Thymus (tissue), 11 donors: ENCODE measurements at regions not wholly inside any gene's neighbourhood (a gene's known extent, or its start where the extent isn't known, plus 50 kb on each side); places are given as distances from the start of the nearest gene placed in this dataset.

Source experiments
- DNase-seq, 9 donors: peaks; one replicate each; pipeline ENCODE4 v3.0.0-alpha.2; 2013; ENCODE audit warnings: low spot score in 9 of 9, low read depth in 6 of 9, missing footprints in 1 of 9
- H3K27ac ChIP-seq, 2 donors: one replicate each; pipeline ENCODE4 v1.5.1; 2013; ENCODE audit warnings: control low read depth in 1 of 2, low read depth in 1 of 2, low read length in 1 of 2, mild to moderate bottlenecking in 1 of 2, moderate library complexity in 1 of 2
- H3K27me3 ChIP-seq, 2 donors: one replicate each; pipeline ENCODE4 v1.5.1; 2013; ENCODE audit warnings: low read length in 1 of 2; ENCODE audit not compliant: control insufficient read depth in 2 of 2, insufficient read depth in 1 of 2
- H3K36me3 ChIP-seq, 2 donors: one replicate each; pipeline ENCODE4 v1.5.1; 2013; ENCODE audit warnings: low read length in 1 of 2, mild to moderate bottlenecking in 1 of 2, moderate library complexity in 1 of 2; ENCODE audit not compliant: control insufficient read depth in 2 of 2, insufficient read depth in 2 of 2
- H3K4me1 ChIP-seq, 2 donors: one replicate each; pipeline ENCODE4 v1.5.1; 2013; ENCODE audit warnings: low read length in 2 of 2; ENCODE audit not compliant: control insufficient read depth in 2 of 2, insufficient read depth in 2 of 2
- H3K4me3 ChIP-seq, 2 donors: one replicate each; pipeline ENCODE4 v1.5.1; 2013; ENCODE audit warnings: low read length in 2 of 2, control low read depth in 1 of 2, mild to moderate bottlenecking in 1 of 2
- H3K9me3 ChIP-seq, 2 donors: one replicate each; pipeline ENCODE4 v1.5.1; 2013; ENCODE audit warnings: low read length in 1 of 2, mild to moderate bottlenecking in 1 of 2; ENCODE audit not compliant: control insufficient read depth in 2 of 2, insufficient read depth in 1 of 2
- WGBS: extraction: QIAGEN DNeasy Blood & Tissue Kit; methylation state at CpG from one replicate; pipeline ENCODE4 v1.1.7; 2013; 5-methylcytosine and 5-hydroxymethylcytosine counted together
- donor health status: healthy.

DNA sequence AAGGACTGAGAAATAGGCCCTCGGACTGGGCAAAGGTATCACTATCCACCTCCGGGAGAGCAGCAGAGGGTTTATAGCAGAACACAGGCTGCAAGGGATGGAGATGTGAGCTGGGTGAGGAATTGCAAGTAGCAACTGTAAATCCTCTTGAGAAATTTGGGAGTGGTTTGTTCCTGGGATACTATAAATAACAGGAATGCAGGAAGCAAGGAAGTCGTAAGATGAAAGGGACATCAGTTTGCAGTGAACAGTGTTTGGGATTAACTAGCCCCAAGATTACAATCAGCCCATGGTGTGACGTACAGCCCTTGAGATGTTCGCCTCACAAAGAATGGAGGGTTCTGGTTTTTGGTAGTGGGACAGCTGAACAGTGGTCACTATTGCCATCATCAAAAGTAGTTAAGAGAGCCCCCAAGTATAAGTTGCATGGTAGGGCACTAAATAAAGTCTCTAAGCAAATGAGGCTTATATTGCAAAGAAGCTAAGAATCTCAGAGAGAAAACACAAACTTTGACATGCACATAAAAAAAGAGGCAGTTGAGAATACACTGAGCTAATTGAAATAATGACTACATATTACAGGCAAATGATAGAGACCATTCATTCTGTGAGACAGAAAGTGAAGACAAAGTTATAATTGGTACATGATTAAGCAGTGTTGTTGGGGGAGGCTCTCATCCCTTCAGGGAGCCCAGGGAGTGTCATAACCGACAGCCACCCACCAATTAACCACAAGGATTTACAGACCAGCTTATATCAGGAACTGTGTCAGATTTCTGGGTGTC is 362.5 kb upstream of the ACVR2A start:
- no peaks in the 10 kb centered on the region for H3K27me3 ChIP-seq
- no peak overlapping the region for H3K27ac ChIP-seq
- no peaks in the 10 kb centered on the region for H3K4me1 ChIP-seq
- H3K9me3 ChIP-seq, result no peaks in the 10 kb centered on the region
- WGBS, result 90% methylated on average over 6 of the region's 6 CpGs
- H3K36me3 ChIP-seq, result no peaks in the 10 kb centered on the region
- no peak overlapping the region for H3K4me3 ChIP-seq
- no peak for DNase-seq

DNA sequence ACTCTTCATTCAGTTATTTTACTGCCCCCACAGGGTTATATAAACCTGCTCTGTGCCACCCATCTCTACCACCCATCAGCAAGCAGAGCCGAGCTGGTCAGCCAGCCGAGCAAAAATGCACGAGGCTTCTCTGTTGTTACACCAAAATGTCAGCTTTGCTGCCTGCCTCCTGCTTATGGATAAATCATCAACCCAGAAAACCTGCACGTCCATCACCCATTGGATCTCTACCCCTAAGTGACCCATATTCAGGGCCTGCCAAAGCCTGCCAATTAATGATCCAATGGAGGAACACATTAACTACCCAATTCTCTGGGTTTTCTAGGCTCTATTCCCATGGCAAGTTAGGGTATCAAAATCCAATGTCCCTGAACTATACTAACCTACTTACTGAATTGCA is 365.5 kb upstream of the ACVR2A start:
- H3K27me3 ChIP-seq, result no peaks in the 10 kb centered on the region
- no peak for DNase-seq
- no peaks in the 10 kb centered on the region for H3K36me3 ChIP-seq
- no peak overlapping the region for H3K4me3 ChIP-seq
- no peaks in the 10 kb centered on the region for H3K9me3 ChIP-seq
- no peak overlapping the region for H3K27ac ChIP-seq
- WGBS, result 96% methylated on average over 4 of the region's 4 CpGs
- no peaks in the 10 kb centered on the region for H3K4me1 ChIP-seq

DNA sequence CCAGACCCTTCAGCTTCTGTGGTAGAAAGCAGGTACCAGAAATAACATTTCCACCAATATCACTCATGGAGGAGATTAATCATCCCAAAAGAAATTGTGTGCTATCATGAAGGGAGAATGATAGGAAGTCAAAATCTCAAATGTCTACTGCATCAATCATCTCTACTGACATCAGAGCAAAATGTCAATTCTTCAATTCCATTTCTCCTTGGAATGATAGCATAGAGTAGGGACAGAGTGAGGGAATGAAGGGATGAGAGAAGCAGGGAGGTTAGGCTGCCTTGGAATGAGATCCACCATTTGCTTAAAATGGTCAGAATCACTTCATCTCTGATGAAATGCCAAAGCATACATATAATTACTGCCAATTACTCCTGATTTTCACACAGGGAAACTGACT is 371.8 kb upstream of the ACVR2A start:
- Histone ChIP-seq H3K4me1 (no peaks in the 10 kb centered on the region), H3K4me3 (no peak overlapping the region), H3K36me3 (no peaks in the 10 kb centered on the region), H3K9me3 (no peaks in the 10 kb centered on the region), H3K27ac (no peak overlapping the region), H3K27me3 (no peaks in the 10 kb centered on the region)
- no peak for DNase-seq

DNA sequence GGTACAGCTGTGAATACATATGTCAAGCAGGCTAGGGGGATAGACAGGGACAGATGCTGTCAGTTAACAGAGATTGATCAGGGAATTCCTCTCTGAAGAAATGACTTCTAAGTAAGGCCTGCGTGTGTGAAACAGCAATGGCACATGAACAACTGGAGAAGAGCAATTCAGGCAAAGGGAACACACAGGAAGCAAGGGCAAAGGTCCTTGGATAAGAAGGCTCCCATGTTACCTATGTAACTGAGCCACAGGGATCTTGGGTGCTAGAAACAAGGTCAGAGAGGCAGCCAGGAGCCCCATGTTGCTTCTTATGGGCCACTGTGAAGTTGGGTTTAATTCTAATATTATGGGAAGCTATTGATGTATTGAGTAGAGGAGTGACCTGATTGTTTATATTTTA is 373.7 kb upstream of the ACVR2A start:
- H3K9me3 ChIP-seq, result no peaks in the 10 kb centered on the region
- no peak overlapping the region for H3K4me3 ChIP-seq
- no peak overlapping the region for H3K27ac ChIP-seq
- no peaks in the 10 kb centered on the region for H3K27me3 ChIP-seq
- WGBS, result 98% methylated on average over 1 of the region's 1 CpG
- no peaks in the 10 kb centered on the region for H3K36me3 ChIP-seq
- DNase-seq, result no peak
- no peaks in the 10 kb centered on the region for H3K4me1 ChIP-seq

DNA sequence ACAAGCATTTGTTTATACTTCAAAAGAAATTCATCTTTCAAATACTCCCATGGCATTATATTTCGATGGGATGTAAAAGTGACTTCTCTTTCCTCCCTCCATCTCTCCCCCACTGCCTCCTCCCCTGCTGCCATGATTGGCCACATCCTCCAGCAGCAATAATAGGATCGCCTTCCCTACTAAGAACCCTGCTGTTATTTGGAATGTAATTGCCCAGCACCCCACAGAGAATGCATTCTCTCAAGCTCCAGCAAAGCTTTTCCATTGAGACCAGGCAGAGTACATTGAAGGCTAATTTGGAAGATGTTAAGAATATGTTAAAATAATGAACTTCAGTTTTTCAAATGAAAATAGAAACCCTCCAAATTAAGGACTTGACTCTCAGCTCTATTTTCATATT is 375.4 kb upstream of the ACVR2A start:
- Histone ChIP-seq H3K4me3 (no peak overlapping the region), H3K9me3 (no peaks in the 10 kb centered on the region), H3K4me1 (no peaks in the 10 kb centered on the region), H3K27me3 (no peaks in the 10 kb centered on the region), H3K36me3 (no peaks in the 10 kb centered on the region), H3K27ac (no peak overlapping the region)
- DNase-seq, result no peak
- 91% methylated on average over 2 of the region's 2 CpGs for WGBS

DNA sequence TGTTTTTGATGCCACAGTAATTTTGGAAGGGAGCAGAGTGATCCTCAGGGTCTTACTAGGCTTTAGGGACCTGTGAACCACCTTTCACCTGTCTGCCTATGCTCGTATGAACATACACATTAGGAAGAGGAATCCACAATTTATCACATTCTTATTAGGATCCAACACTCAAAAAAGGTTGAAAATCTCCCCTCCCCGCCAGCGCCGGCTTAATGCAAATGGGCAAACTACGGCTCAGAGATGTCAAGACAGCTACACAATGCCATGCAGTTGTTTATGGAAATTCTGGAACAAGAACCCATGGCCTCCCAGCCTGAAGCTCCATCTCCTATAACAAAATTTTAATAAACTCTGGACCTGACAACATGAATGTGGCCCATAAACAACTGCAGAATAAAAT is 375.9 kb upstream of the ACVR2A start:
- no peaks in the 10 kb centered on the region for H3K4me1 ChIP-seq
- 97% methylated on average over 5 of the region's 5 CpGs for WGBS
- H3K4me3 ChIP-seq, result no peak overlapping the region
- H3K9me3 ChIP-seq, result no peaks in the 10 kb centered on the region
- no peak for DNase-seq
- H3K36me3 ChIP-seq, result no peaks in the 10 kb centered on the region
- no peak overlapping the region for H3K27ac ChIP-seq
- H3K27me3 ChIP-seq, result no peaks in the 10 kb centered on the region

DNA sequence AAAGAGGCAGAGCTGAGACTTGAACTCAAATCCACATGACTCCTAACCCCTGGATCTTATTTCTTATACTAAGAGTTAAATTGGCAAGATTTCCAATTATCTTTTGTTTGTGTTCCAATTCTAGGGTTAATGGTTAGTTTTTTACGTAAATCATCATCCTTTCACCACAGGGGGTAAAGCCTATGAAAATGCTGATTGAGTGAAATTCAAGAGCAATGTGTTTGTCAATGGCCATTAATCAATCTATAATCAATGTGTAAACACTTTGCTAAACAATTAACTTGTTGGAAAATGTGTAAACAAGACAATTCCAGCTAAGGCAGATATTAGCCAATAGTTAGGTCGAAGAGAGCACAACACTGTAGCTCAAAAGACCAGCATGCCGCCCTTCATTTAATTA is 376.5 kb upstream of the ACVR2A start:
- WGBS, result 93% methylated on average over 3 of the region's 3 CpGs

DNA sequence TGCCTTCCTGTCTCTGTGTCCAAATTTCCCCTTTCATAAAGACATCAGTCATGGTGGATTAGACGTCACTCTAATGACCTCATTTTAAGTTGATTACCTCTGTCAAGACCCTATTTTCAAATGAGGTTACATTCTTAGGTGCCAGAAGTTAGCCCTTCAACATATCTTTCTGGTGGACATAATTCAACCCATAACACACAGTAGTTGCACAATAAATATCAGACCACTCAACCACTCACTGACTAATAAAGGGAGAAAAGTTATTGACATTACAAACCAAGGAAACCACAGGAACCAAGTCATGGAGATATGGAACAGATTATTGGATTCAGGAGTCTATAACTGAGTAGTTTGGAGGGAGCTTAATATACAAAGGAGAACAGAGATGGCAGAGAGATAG is 377.4 kb upstream of the ACVR2A start:
- Histone ChIP-seq H3K4me3 (no peak overlapping the region), H3K4me1 (no peaks in the 10 kb centered on the region), H3K27ac (no peak overlapping the region), H3K27me3 (no peaks in the 10 kb centered on the region), H3K9me3 (no peaks in the 10 kb centered on the region), H3K36me3 (no peaks in the 10 kb centered on the region)
- 98% methylated on average over 1 of the region's 1 CpG for WGBS
- no peak for DNase-seq

More for the DNA sequence above, 376.5 kb upstream of the ACVR2A start:
- H3K27ac ChIP-seq, result no peak overlapping the region
- no peak overlapping the region for H3K4me3 ChIP-seq
- H3K9me3 ChIP-seq, result no peaks in the 10 kb centered on the region
- DNase-seq, result no peak
- H3K27me3 ChIP-seq, result no peaks in the 10 kb centered on the region
- no peaks in the 10 kb centered on the region for H3K36me3 ChIP-seq
- no peaks in the 10 kb centered on the region for H3K4me1 ChIP-seq

DNA sequence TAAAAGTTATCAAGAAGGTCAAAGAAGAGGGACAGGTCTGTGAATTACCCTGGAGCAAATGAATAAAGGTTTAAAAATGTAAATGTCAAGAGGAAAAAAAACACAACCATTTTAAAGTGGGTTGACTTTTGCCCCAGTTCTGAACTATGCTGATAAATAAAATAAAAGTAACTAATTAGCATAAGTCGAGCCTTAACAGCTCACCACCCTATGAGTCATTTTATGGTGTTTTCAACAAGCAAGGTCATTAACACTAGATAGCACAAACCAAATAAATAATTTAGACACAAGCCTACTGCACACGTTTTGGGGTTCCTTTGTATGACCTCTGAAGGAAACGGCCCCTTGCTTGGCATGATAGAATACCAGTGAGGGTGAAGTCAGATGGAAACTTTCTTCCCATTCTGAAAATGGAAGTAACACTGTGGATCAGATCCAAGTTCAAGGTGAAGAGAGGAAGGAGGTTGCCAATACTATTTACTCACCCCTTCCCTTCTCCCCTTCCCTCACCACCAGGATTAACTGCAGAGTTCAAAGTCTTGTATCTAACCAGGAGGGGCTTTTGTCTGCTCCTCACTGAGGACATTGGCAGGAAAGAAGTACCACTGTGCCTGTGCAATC is 380.0 kb upstream of the ACVR2A start:
- 91% methylated on average over 3 of the region's 3 CpGs for WGBS
- H3K27ac ChIP-seq, result no peak overlapping the region
- H3K4me1 ChIP-seq, result no peaks in the 10 kb centered on the region
- H3K9me3 ChIP-seq, result no peaks in the 10 kb centered on the region
- no peaks in the 10 kb centered on the region for H3K36me3 ChIP-seq
- DNase-seq, result no peak
- H3K27me3 ChIP-seq, result no peaks in the 10 kb centered on the region
- no peak overlapping the region for H3K4me3 ChIP-seq
